Astrocyte (in vitro differentiated cells and primary cell): ENCODE measurements at regions not wholly inside any gene's neighbourhood (a gene's known extent, or its start where the extent isn't known, plus 50 kb on each side); places are given as distances from the start of the nearest gene placed in this dataset.

ENCODE experiments used
- DNase-seq: peaks from one replicate; pipeline ENCODE4 v3.0.0-alpha.2; 2010; ENCODE audit warnings: low read depth
- FAIRE-seq: peaks from 2 replicates; lab custom pipeline; 2011; peaks lifted over from hg19 to GRCh38; lab: Jason Lieb, UNC
- H2AFZ ChIP-seq: 2 replicates; pipeline ENCODE4 v1.6.0; 2012; ENCODE audit warnings: low read depth, low read length, inconsistent platforms
- H3K27ac ChIP-seq: 2 replicates; pipeline ENCODE4 v1.5.1; 2011; ENCODE audit warnings: low read depth, low read length, inconsistent platforms
- H3K27me3 ChIP-seq: 2 replicates; pipeline ENCODE4 v1.6.0; 2011; ENCODE audit warnings: low read length, inconsistent platforms; ENCODE audit not compliant: insufficient read depth
- H3K36me3 ChIP-seq: 2 replicates; pipeline ENCODE4 v1.5.1; 2011; ENCODE audit warnings: low read length, inconsistent platforms; ENCODE audit not compliant: insufficient read depth
- H3K4me1 ChIP-seq: 2 replicates; pipeline ENCODE4 v1.5.1; 2011; ENCODE audit warnings: low read length, inconsistent platforms; ENCODE audit not compliant: insufficient read depth
- H3K4me2 ChIP-seq: 2 replicates; pipeline ENCODE4 v1.6.0; 2012; ENCODE audit warnings: low read length, inconsistent platforms
- H3K4me3 ChIP-seq: 2 replicates; pipeline ENCODE4 v1.5.1; 2011; ENCODE audit warnings: low read depth, mild to moderate bottlenecking, low read length, inconsistent platforms; ENCODE audit not compliant: insufficient read depth
- H3K79me2 ChIP-seq: 2 replicates; pipeline ENCODE4 v1.6.0; 2012; ENCODE audit warnings: mild to moderate bottlenecking, low read length, inconsistent platforms; ENCODE audit not compliant: insufficient read depth
- H3K9ac ChIP-seq: 2 replicates; pipeline ENCODE4 v1.6.0; 2012; ENCODE audit warnings: mild to moderate bottlenecking, low read length, inconsistent platforms
- H3K9me3 ChIP-seq: 2 replicates; pipeline ENCODE4 v1.5.1; 2012; ENCODE audit warnings: low read depth, mild to moderate bottlenecking, low read length, inconsistent platforms; ENCODE audit not compliant: insufficient read depth
- H4K20me1 ChIP-seq: 2 replicates; pipeline ENCODE4 v1.6.0; 2012; ENCODE audit warnings: low read length, inconsistent platforms; ENCODE audit not compliant: insufficient read depth
- H3K27ac Mint-ChIP-seq: one replicate; pipeline ENCODE4 v1.8.0; 2021; ENCODE audit warnings: mild to moderate bottlenecking, mixed read lengths; ENCODE audit not compliant: unreplicated experiment
- H3K27me3 Mint-ChIP-seq: one replicate; pipeline ENCODE4 v1.8.0; 2021; ENCODE audit warnings: low read depth, mixed read lengths; ENCODE audit not compliant: unreplicated experiment
- H3K36me3 Mint-ChIP-seq: one replicate; pipeline ENCODE4 v1.8.0; 2021; ENCODE audit warnings: low read depth, mixed read lengths; ENCODE audit not compliant: unreplicated experiment
- H3K4me1 Mint-ChIP-seq: one replicate; pipeline ENCODE4 v1.8.0; 2021; ENCODE audit warnings: low read depth, mixed read lengths; ENCODE audit not compliant: unreplicated experiment
- H3K4me3 Mint-ChIP-seq: one replicate; pipeline ENCODE4 v1.8.0; 2021; ENCODE audit warnings: mild to moderate bottlenecking, moderate library complexity, mixed read lengths; ENCODE audit not compliant: unreplicated experiment
- H3K9me3 Mint-ChIP-seq: one replicate; pipeline ENCODE4 v1.8.0; 2021; ENCODE audit warnings: mild to moderate bottlenecking, mixed read lengths; ENCODE audit not compliant: unreplicated experiment
- EZH2 ChIP-seq: IDR thresholded peaks from 2 replicates; pipeline ENCODE4 v1.6.1; 2012; ENCODE audit warnings: mild to moderate bottlenecking, low read length, inconsistent platforms; ENCODE audit not compliant: insufficient read depth
- TF ChIP-seq, protein P1 (sequence below): IDR thresholded peaks from 2 replicates; pipeline ENCODE4 v1.5.1; 2011; ENCODE audit warnings: low read depth, mild to moderate bottlenecking, inconsistent platforms, low read length, moderate library complexity; ENCODE audit not compliant: insufficient read depth

DNA sequence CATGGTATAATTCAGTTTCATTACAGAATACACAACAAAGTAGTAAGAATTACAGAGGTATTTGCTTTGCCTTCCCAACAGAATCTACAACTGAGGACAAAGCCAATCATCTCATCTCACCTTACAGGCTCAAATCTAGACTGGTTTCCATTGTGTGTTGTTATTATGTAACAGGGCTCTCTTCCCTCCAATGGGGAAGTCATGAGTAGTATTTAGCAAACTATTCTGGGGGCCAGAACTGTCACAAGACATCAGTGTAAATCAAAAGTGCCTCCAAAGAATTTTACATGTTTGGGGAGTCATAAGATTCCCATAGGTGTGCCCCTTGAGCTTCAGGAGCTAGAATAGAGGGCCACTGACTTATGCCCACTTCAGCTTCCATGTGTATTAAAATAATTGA lies 187.0 kb upstream of the EDNRB start:
- H3K4me1 Mint-ChIP-seq, result no peaks in the 10 kb centered on the region
- H3K9me3 ChIP-seq, result no peaks in the 10 kb centered on the region
- H3K27me3 Mint-ChIP-seq, result no peaks in the 10 kb centered on the region

DNA sequence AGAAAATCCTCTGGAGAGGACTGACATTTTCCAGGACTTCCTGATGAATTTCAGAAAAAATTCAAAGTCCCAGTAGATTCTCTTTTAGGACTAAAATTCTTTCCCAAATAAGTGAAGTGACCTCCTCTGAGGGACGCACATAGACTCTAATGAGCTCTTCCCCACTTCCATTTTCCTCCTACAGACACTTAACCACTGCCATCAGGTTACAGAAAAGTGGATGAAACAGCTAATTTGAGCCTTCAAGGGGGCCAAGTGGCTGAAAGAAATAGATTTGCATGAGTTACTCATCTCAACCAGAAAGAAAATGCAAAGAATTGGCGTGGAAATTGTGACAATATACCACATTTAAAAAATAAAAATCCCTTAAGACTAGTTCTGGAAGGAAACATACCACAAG lies 185.3 kb upstream of the EDNRB start:
- Mint-ChIP-seq H3K4me3 (no peak overlapping the region), H3K9me3 (no peaks in the 10 kb centered on the region), H3K27me3 (no peaks in the 10 kb centered on the region), H3K36me3 (no peaks in the 10 kb centered on the region), H3K4me1 (no peaks in the 10 kb centered on the region), H3K27ac (no peak overlapping the region)
- no peaks in the 10 kb centered on the region for H3K9me3 ChIP-seq
- no peaks in the 10 kb centered on the region for H4K20me1 ChIP-seq
- no peak for FAIRE-seq
- TF ChIP-seq, protein P1, sequence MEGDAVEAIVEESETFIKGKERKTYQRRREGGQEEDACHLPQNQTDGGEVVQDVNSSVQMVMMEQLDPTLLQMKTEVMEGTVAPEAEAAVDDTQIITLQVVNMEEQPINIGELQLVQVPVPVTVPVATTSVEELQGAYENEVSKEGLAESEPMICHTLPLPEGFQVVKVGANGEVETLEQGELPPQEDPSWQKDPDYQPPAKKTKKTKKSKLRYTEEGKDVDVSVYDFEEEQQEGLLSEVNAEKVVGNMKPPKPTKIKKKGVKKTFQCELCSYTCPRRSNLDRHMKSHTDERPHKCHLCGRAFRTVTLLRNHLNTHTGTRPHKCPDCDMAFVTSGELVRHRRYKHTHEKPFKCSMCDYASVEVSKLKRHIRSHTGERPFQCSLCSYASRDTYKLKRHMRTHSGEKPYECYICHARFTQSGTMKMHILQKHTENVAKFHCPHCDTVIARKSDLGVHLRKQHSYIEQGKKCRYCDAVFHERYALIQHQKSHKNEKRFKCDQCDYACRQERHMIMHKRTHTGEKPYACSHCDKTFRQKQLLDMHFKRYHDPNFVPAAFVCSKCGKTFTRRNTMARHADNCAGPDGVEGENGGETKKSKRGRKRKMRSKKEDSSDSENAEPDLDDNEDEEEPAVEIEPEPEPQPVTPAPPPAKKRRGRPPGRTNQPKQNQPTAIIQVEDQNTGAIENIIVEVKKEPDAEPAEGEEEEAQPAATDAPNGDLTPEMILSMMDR, result no peak
- no peak for TF ChIP-seq EZH2
- no peak for DNase-seq
- H3K79me2 ChIP-seq, result no peaks in the 10 kb centered on the region
- no peaks in the 10 kb centered on the region for H3K27me3 ChIP-seq
- no peak overlapping the region for H3K4me2 ChIP-seq
- no peaks in the 10 kb centered on the region for H3K4me1 ChIP-seq
- H3K36me3 ChIP-seq, result no peaks in the 10 kb centered on the region
- no peak overlapping the region for H3K4me3 ChIP-seq
- no peak overlapping the region for H3K27ac ChIP-seq
- no peak overlapping the region for H3K9ac ChIP-seq
- H2AFZ ChIP-seq, result no peak overlapping the region

More for the DNA sequence above, 187.0 kb upstream of the EDNRB start:
- Histone ChIP-seq H3K4me2 (no peak overlapping the region), H3K27me3 (no peaks in the 10 kb centered on the region), H2AFZ (no peak overlapping the region), H3K36me3 (no peaks in the 10 kb centered on the region), H3K79me2 (no peaks in the 10 kb centered on the region), H4K20me1 (no peaks in the 10 kb centered on the region), H3K27ac (no peak overlapping the region), H3K4me1 (no peaks in the 10 kb centered on the region), H3K9ac (no peak overlapping the region), H3K4me3 (no peak overlapping the region)
- no peaks in the 10 kb centered on the region for H3K36me3 Mint-ChIP-seq
- DNase-seq (no peak), FAIRE-seq (no peak)
- no peak overlapping the region for H3K4me3 Mint-ChIP-seq
- no peak for TF ChIP-seq EZH2
- TF ChIP-seq, protein P1, result no peak
- H3K27ac Mint-ChIP-seq, result no peak overlapping the region
- H3K9me3 Mint-ChIP-seq, result no peaks in the 10 kb centered on the region

DNA sequence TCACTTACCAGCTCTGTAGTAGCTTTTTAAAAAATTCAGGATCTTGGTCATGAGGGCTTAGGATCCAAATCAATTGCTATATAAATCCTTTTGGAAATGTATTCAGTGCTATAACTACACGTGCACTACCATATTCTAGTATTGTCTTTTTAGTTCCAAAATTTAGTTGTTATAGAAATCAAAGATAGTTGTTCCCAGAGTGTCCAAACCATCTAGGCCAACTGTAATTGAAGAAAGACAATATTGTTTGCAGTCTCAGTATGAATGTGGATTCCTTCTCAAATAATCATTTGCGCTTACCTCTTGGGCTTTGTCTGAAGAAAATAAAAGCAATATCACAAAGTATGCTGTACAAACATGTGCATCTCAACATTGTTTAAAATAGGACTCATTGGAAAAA lies 184.1 kb upstream of the EDNRB start:
- H3K36me3 ChIP-seq, result no peaks in the 10 kb centered on the region
- H2AFZ ChIP-seq, result no peak overlapping the region
- H3K79me2 ChIP-seq, result no peaks in the 10 kb centered on the region
- H3K9ac ChIP-seq, result no peak overlapping the region
- no peak overlapping the region for H3K4me2 ChIP-seq
- no peaks in the 10 kb centered on the region for H4K20me1 ChIP-seq
- no peaks in the 10 kb centered on the region for H3K36me3 Mint-ChIP-seq
- DNase-seq (no peak), FAIRE-seq (no peak)
- no peaks in the 10 kb centered on the region for H3K9me3 ChIP-seq
- H3K4me1 Mint-ChIP-seq, result no peaks in the 10 kb centered on the region
- TF ChIP-seq, protein P1, result no peak
- TF ChIP-seq EZH2, result no peak
- no peak overlapping the region for H3K4me3 ChIP-seq
- H3K9me3 Mint-ChIP-seq, result no peaks in the 10 kb centered on the region
- no peaks in the 10 kb centered on the region for H3K27me3 ChIP-seq
- no peaks in the 10 kb centered on the region for H3K4me1 ChIP-seq
- no peak overlapping the region for H3K4me3 Mint-ChIP-seq
- no peak overlapping the region for H3K27ac ChIP-seq
- H3K27ac Mint-ChIP-seq, result no peak overlapping the region
- no peaks in the 10 kb centered on the region for H3K27me3 Mint-ChIP-seq
